ENCODE measurements at regions not wholly inside any gene's neighbourhood (a gene's known extent, or its start where the extent isn't known, plus 50 kb on each side); places are given as distances from the start of the nearest gene placed in this dataset.
"Not testable (repeated sequence)": the region's sequence is repeated elsewhere in the genome, so short reads cannot be mapped to it uniquely, and the experiment has no call there.

DNA sequence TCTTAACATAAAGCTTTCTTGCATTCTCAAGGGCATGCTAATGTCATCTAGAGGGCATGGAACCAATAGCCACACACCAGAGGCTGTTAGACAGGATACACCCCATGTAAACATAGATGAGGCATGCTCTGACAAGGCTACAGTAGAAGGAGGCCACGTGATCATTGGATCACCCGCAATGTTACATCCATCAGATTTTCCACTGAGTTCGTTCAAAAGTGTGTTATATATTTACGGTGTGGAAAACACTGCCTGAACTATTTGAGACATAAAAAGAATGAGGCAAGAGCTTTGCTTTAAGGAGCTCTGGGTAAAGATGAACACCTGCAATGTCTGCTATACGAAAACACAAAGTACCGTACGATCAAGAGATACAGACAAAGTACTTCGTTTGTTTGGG lies 817.5 kb upstream of the SLC10A2 start:
- POLR2A ChIA-PET, result no interaction called here

DNA sequence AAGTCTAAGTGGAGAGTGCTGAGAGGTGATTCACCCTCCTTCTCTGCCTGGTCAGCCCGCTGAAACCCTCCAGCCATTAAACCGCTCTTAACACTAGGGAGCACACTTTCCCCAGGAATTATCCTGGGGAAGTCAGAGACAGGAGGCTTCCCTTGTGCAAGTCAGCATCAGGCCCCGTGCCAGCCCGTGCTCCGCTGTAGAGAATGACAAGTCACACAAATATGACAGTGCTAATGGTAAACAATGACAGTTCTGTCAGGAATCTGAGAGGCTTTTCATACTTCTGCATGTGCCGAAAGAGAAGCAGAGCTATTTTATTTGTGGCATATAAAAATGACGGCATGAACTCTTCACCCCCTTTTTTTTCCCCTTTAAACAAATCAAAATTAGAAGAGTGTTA lies 816.9 kb upstream of the SLC10A2 start:
- peaks cover 0 to 13% (median 0%) of the 10 kb centered on the region in 9 donors for H3K9me3 Mint-ChIP-seq
- no peak for DNase-seq
- ATAC-seq, result no peak
- POLR2A ChIA-PET, result no interaction called here
- H3K4me3 Mint-ChIP-seq, result no peak overlapping the region
- no peaks in the 10 kb centered on the region for H3K36me3 Mint-ChIP-seq
- H3K27ac Mint-ChIP-seq, result no peak overlapping the region
- no peaks in the 10 kb centered on the region for H3K4me1 Mint-ChIP-seq
- H3K27me3 Mint-ChIP-seq, result peaks cover 0 to 1% (median 0%) of the 10 kb centered on the region in 5 donors

More for the DNA sequence above, 817.5 kb upstream of the SLC10A2 start:
- DNase-seq (no peak), ATAC-seq (no peak)
- Mint-ChIP-seq H3K4me1 (no peaks in the 10 kb centered on the region), H3K9me3 (peaks cover 0 to 13% (median 0%) of the 10 kb centered on the region in 9 donors), H3K4me3 (no peak overlapping the region), H3K27me3 (peaks cover 0 to 1% (median 0%) of the 10 kb centered on the region in 5 donors), H3K36me3 (no peaks in the 10 kb centered on the region), H3K27ac (no peak overlapping the region)

DNA sequence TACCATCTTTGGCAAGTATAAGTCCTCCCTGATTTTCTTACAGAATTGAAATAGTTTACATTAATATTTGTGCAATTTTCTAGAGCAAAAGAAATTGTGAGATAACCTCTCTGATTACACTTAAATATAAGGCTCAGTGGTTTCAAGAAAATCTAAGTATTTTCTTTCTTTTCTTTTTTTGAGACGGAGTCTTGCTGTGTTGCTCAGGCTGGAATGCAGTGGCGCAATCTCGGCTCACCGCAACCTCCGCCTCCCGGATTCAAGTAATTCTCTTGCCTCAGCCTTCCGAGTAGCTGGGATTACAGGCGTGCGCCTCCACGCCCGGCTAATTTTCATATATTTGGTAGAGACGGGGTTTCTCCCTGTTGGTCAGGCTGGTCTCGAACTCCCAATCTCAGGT lies 813.9 kb upstream of the SLC10A2 start:
- H3K27me3 Mint-ChIP-seq, H3K9me3 Mint-ChIP-seq, H3K36me3 Mint-ChIP-seq, H3K27ac Mint-ChIP-seq, DNase-seq, ATAC-seq, H3K4me3 Mint-ChIP-seq, H3K4me1 Mint-ChIP-seq, POLR2A ChIA-PET: not testable (repeated sequence)

DNA sequence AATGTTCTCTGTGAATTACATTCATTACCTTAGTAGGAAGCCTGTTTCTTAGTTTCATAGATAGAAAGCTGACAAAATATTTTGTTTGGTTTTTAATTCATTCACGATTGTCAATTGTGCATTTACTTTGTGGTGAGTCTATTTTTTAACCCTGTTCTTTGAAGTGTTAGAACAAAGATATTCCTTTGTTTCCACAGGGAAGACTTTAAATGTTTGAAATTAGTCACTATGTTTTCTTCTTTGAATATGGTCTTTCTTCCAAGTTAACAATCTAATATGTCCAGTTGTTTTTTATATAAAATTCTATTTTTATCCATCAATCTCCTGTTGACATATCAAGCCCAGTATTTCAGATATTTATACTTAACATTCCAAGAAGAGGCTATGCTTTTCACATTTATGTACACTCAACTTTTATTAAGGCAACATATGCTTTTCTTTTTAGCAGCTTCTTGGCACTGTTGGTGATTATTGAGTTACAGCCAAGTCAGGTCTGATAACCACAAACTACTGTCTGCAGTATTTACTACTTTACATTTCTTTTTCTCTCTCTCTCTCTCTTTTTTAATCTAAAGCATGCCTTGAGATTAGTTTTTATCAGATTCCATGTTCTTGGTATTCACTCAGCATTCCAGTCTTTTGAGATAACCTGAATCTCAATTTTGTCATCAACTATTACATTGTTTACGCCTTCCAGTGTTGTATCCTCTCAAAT lies 812.8 kb upstream of the SLC10A2 start:
- peaks cover 0 to 5% (median 0%) of the 10 kb centered on the region in 9 donors for H3K9me3 Mint-ChIP-seq
- no peaks in the 10 kb centered on the region for H3K4me1 Mint-ChIP-seq
- DNase-seq (no peak), ATAC-seq (no peak)
- no peaks in the 10 kb centered on the region for H3K36me3 Mint-ChIP-seq
- peaks cover 0 to 1% (median 0%) of the 10 kb centered on the region in 5 donors for H3K27me3 Mint-ChIP-seq
- POLR2A ChIA-PET, result no interaction called here
- no peak overlapping the region for H3K4me3 Mint-ChIP-seq
- no peak overlapping the region for H3K27ac Mint-ChIP-seq

DNA sequence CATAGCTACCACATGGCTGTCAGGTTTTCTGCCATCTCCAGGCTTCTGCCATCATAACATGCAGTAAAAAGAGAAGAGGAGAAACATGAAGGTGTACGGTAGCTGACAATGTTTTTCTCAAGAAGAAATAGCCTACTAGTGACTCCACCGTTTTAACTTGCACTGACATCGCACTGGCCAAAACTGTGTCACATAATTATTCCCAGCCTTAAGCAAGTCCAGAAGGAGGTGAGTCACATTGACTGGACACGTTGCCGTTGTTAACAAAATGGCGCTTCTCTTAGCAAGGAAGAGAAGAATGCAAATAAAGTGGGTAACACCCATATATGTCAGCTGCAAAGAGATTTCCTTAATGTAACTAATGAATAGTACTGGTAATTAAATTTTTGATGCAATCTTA lies 810.4 kb upstream of the SLC10A2 start:
- Mint-ChIP-seq H3K27me3 (no peaks in the 10 kb centered on the region), H3K4me3 (no peak overlapping the region), H3K27ac (no peak overlapping the region), H3K4me1 (no peaks in the 10 kb centered on the region), H3K9me3 (peaks cover 0 to 5% (median 2%) of the 10 kb centered on the region in 9 donors), H3K36me3 (no peaks in the 10 kb centered on the region)
- no peak for ATAC-seq
- POLR2A ChIA-PET, result no interaction called here
- no peak for DNase-seq

DNA sequence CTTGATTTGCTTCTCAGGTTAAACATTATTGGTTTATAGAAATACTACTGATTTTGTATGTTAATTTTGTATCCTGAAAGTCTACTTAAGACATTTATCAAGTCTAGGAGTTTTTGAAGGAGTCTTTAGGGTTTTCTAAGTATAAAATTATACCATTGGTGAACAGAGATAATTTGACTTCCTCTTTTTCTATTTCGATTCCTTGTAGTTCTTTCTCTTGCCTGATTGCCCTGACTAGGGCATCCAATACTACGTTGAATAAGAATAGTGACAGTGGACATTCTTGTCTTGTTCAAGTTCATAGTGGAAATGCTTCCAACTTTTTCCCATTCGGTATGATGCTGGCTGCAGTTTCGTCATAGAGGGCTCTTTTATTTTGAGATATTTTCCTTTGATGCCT lies 807.5 kb upstream of the SLC10A2 start:
- Mint-ChIP-seq H3K27ac (no peak overlapping the region), H3K36me3 (no peaks in the 10 kb centered on the region), H3K4me3 (no peak overlapping the region), H3K27me3 (no peaks in the 10 kb centered on the region), H3K4me1 (no peaks in the 10 kb centered on the region), H3K9me3 (peaks cover 0 to 6% (median 0%) of the 10 kb centered on the region in 9 donors)
- DNase-seq (no peak), ATAC-seq (no peak)
- POLR2A ChIA-PET, result no interaction called here

DNA sequence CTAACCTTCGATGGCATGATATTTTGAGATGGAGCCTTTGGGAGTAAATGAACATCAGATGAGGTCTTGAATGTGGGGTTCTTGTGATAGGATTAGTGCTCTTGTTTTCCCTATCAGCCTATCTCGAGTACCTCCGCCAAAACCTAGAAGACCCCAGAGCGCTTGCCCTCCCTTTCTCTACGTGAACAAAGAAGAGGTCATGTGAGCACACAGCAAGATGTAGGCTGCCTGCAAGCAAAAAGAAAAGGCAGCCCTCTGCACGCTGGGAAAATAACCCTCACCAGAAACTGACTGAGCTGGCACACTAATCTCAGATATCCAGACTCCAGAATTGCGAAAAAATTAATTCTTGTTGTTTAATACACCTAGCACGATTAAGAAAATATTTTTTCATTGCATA lies 799.8 kb upstream of the SLC10A2 start:
- Mint-ChIP-seq H3K36me3 (no peaks in the 10 kb centered on the region), H3K27me3 (no peaks in the 10 kb centered on the region), H3K4me3 (no peak overlapping the region), H3K4me1 (no peaks in the 10 kb centered on the region), H3K27ac (no peak overlapping the region), H3K9me3 (peaks cover 0 to 7% (median 2%) of the 10 kb centered on the region in 9 donors)
- no peak for ATAC-seq
- DNase-seq, result no peak
- POLR2A ChIA-PET, result no interaction called here

DNA sequence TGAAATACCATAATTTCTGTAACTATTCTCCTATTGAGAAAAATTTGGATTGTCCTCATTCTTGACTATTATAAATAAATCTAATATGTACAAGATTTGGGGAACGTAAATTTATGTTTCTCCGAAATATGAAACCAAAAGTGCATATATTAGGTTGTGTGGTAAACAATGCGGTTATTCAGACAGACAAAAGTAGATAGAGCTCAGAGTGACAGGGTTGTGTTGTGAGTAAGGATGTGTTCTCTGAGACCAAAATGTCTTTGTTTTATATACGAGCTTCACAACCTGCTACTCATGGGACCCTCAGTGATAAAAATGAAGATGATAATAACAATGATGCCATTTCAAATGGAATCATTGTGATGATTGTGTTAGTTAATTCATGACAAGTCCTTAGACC lies 796.3 kb upstream of the SLC10A2 start:
- peaks cover 0 to 4% (median 0%) of the 10 kb centered on the region in 9 donors for H3K9me3 Mint-ChIP-seq
- POLR2A ChIA-PET, result no interaction called here
- no peaks in the 10 kb centered on the region for H3K4me1 Mint-ChIP-seq
- no peaks in the 10 kb centered on the region for H3K36me3 Mint-ChIP-seq
- H3K27ac Mint-ChIP-seq, result no peak overlapping the region
- no peaks in the 10 kb centered on the region for H3K27me3 Mint-ChIP-seq
- ATAC-seq, result no peak
- H3K4me3 Mint-ChIP-seq, result no peak overlapping the region
- no peak for DNase-seq

DNA sequence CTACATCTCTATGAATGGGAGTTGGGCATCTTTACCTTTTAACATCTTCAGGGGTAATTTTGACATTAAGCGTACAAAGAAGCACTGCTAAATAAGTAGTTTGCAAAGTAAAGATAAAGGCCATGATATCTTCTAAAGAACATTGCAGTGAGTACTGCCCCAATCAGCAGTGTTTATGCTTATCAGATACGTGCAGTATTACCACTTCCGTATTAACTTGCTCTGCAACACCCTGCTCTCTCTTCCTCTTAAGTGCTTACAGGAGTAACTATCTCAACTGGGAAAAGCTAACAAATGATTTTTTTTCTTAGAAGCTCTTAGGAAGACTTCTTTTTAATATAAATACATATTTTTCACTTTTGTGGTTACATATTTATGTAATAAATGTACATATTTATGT lies 793.7 kb upstream of the SLC10A2 start:
- Mint-ChIP-seq H3K27ac (no peak overlapping the region), H3K4me3 (no peak overlapping the region), H3K4me1 (no peaks in the 10 kb centered on the region), H3K27me3 (no peaks in the 10 kb centered on the region), H3K36me3 (no peaks in the 10 kb centered on the region), H3K9me3 (peaks cover 0 to 3% (median 0%) of the 10 kb centered on the region in 9 donors)
- ATAC-seq (no peak), DNase-seq (no peak)
- POLR2A ChIA-PET, result no interaction called here

DNA sequence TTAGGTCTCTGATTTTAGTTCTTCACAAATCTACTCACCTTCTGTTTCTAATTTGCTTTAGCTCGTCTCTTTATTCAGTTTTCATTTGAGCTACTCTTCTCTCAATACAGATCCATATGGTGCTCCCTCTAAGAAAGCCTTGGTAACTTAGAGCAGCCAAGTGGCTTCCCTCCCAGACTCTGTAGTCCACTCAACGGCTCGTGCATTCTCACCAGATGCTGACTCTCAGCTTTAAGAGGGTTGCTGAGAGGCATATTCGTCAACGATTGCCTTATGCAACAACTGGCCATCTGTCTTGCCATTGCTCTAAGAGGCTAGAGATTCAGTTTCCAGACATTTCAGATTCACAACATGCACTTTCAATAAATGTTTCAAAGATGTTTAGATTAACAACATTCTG lies 785.8 kb upstream of the SLC10A2 start:
- DNase-seq (no peak), ATAC-seq (no peak)
- Mint-ChIP-seq H3K36me3 (no peaks in the 10 kb centered on the region), H3K27ac (no peak overlapping the region), H3K4me1 (no peaks in the 10 kb centered on the region), H3K4me3 (no peak overlapping the region), H3K9me3 (peaks cover 0 to 23% (median 3%) of the 10 kb centered on the region in 9 donors), H3K27me3 (no peaks in the 10 kb centered on the region)
- POLR2A ChIA-PET, result no interaction called here

DNA sequence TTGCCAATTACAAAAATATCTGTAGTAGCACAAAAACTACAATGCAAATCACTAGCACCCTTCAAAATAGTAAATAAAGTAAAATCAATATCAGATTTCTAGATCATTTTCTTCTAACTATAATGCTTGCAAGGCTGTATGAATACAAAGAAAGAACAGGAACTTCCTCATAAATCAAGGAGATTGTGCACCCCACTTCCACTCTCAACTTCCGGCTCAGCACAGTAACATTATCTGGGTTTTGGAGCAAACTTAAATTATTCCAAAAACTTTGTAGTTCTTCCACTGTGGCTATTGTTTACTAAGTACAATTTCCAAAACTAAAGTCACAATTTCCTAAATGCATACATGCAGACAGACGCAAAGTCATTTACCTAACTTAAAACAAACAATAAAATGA lies 778.3 kb upstream of the SLC10A2 start:
- POLR2A ChIA-PET, result no interaction called here
- Mint-ChIP-seq H3K9me3 (peaks cover 0 to 10% (median 2%) of the 10 kb centered on the region in 9 donors), H3K27me3 (no peaks in the 10 kb centered on the region), H3K36me3 (no peaks in the 10 kb centered on the region), H3K4me3 (no peak overlapping the region), H3K27ac (no peak overlapping the region), H3K4me1 (no peaks in the 10 kb centered on the region)
- DNase-seq, result no peak
- ATAC-seq, result no peak

DNA sequence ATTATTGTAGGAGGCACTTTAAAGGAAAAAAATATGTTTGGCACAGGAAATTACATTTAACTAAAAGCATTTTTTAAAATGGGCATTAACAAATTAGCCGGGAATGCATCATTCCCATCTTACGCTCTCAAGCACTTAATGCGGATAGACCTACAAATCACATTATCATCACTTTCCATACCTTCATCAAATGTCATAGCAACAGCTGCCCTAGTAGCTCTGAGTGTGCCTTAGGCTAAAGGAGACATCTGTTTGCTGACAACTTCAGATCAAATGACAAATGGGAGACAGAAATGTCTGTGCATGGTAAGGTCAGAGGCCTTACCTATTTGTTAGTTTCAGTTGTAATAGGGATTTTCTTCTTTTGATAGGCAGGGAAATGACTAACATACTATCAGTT lies 773.2 kb upstream of the SLC10A2 start:
- Mint-ChIP-seq H3K36me3 (no peaks in the 10 kb centered on the region), H3K27ac (no peak overlapping the region), H3K4me3 (no peak overlapping the region), H3K9me3 (peaks cover 0 to 6% (median 0%) of the 10 kb centered on the region in 9 donors), H3K27me3 (no peaks in the 10 kb centered on the region), H3K4me1 (no peaks in the 10 kb centered on the region)
- DNase-seq (no peak), ATAC-seq (no peak)
- POLR2A ChIA-PET, result no interaction called here

DNA sequence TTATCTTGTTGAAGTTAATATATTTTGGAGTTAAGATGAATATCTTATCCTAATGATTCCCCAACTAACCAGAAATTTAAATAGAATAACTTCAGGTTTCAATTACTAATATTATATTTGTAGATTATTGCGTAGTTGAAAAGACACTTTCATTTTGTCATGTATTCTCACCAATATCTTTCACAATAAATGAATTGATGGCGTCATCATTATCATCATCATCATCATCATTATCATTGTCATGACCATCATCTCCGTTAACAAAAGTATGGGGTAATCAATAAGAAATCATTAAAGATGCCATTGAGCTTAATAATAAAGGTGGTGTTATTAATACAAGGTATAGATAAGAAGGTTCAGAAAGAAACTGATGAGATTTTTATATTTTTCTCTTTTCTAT lies 768.8 kb upstream of the SLC10A2 start:
- H3K4me3 Mint-ChIP-seq, result no peak overlapping the region
- peaks cover 0 to 9% (median 0%) of the 10 kb centered on the region in 3 donors for H3K36me3 Mint-ChIP-seq
- POLR2A ChIA-PET, result no interaction called here

DNA sequence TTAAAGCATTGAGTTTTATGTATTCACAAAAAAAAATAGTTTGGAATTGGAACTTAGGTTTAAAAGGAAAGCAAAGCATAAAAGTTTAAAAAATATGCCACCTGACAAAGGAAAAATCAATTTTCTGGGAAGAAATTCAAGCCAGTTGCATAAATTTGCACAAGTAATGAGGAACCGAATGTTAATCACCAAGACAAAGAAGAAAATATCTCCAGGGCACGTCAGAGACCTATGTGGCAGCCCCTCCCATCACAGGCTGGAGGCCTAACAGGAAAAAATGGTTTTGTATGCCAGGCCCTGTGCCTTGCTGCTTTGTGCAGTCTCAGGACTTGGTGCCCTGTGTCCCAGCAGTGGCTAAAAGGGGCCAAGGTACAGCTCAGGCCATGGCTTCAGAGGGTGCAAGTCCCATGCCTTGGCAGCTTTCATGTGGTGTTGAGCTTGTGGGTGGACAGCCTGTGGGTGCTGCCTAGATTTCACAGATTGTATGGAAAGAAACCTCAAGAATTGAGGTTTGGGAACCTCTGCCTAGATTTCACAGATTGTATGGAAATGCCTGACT lies 767.2 kb upstream of the SLC10A2 start:
- Mint-ChIP-seq H3K27me3 (peaks cover 0 to 3% (median 0%) of the 10 kb centered on the region in 5 donors), H3K27ac (no peak overlapping the region), H3K36me3 (peaks cover 0 to 9% (median 0%) of the 10 kb centered on the region in 3 donors), H3K9me3 (peaks cover 0 to 23% (median 4%) of the 10 kb centered on the region in 9 donors), H3K4me1 (no peaks in the 10 kb centered on the region), H3K4me3 (no peak overlapping the region)
- DNase-seq (no peak), ATAC-seq (no peak)
- POLR2A ChIA-PET, result no interaction called here

More for the DNA sequence above, 768.8 kb upstream of the SLC10A2 start:
- DNase-seq (no peak), ATAC-seq (no peak)
- Mint-ChIP-seq H3K27ac (no peak overlapping the region), H3K4me1 (no peaks in the 10 kb centered on the region), H3K27me3 (peaks cover 0 to 3% (median 0%) of the 10 kb centered on the region in 5 donors), H3K9me3 (peaks cover 0 to 23% (median 4%) of the 10 kb centered on the region in 9 donors)

Measured in naive thymus-derived CD8-positive, alpha-beta T cell (primary cell).